Peyer's patch (tissue), 4 donors: ENCODE measurements at regions not wholly inside any gene's neighbourhood (a gene's known extent, or its start where the extent isn't known, plus 50 kb on each side); places are given as distances from the start of the nearest gene placed in this dataset.

Source experiments
- DNase-seq, 3 donors: peaks; one replicate each; pipeline ENCODE4 v3.0.0-alpha.2; 2017 to 2019
- H3K27ac ChIP-seq, 4 donors: fragments of 200-600 bp; sonication (generic); one replicate each; pipeline ENCODE4 v1.5.1; 2016 to 2019
- H3K27me3 ChIP-seq, 2 donors: fragments of 200-600 bp; sonication (generic); one replicate each; pipeline ENCODE4 v1.5.1; 2019
- H3K36me3 ChIP-seq, 3 donors: fragments of 200-600 bp; sonication (generic); one replicate each; pipeline ENCODE4 v1.5.1; 2016 to 2019
- H3K4me1 ChIP-seq, 4 donors: fragments of 200-600 bp; sonication (generic); one replicate each; pipeline ENCODE4 v1.5.1; 2016 to 2019
- H3K4me3 ChIP-seq, 4 donors: fragments of 200-600 bp; sonication (generic); 1 replicate in 3 of 4; 2 replicates in 1 of 4; pipeline ENCODE4 v1.5.1; 2016 to 2019; ENCODE audit warnings: mild to moderate bottlenecking in 1 of 4
- H3K9me3 ChIP-seq, 4 donors: fragments of 200-600 bp; sonication (generic); one replicate each; pipeline ENCODE4 v1.5.1; 2016 to 2019; ENCODE audit warnings: mild to moderate bottlenecking in 1 of 4
- CTCF ChIP-seq, 6 experiments: fragments of 450-650 bp in 4 of 6; fragments of 200-600 bp in 2 of 6; sonication (generic) in 1 of 6; IDR thresholded peaks; one replicate each; pipeline ENCODE4 v1.5.1; 2017 to 2019; ENCODE audit warnings: antibody characterized with exemption in 6 of 6, mild to moderate bottlenecking in 3 of 6, moderate library complexity in 1 of 6
- POLR2A ChIP-seq, 2 donors: fragments of 450-650 bp; IDR thresholded peaks; one replicate each; pipeline ENCODE4 v1.5.1; 2017; ENCODE audit warnings: antibody characterized with exemption in 2 of 2, mild to moderate bottlenecking in 2 of 2, moderate library complexity in 2 of 2

- no peak overlapping the region for H3K27ac ChIP-seq
- no peaks in the 10 kb centered on the region for H3K9me3 ChIP-seq
- TF ChIP-seq CTCF (IDR thresholded peaks at IDR 0.05) = no peak
- TF ChIP-seq POLR2A (IDR thresholded peaks at IDR 0.05) = no peak
- no peaks in the 10 kb centered on the region for H3K27me3 ChIP-seq
- no peak for DNase-seq
- no peak overlapping the region for H3K4me3 ChIP-seq
- no peaks in the 10 kb centered on the region for H3K4me1 ChIP-seq
- H3K36me3 ChIP-seq = no peaks in the 10 kb centered on the region
These were observed 422.0 kb upstream of the MON1B start for GRCh38 chr16:76768948-76769347.

GRCh38 chr16:76771216-76771615 is 419.8 kb upstream of the MON1B start:
- H3K4me3 ChIP-seq = no peak overlapping the region
- no peaks in the 10 kb centered on the region for H3K9me3 ChIP-seq
- no peak overlapping the region for H3K27ac ChIP-seq
- H3K36me3 ChIP-seq = no peaks in the 10 kb centered on the region
- no peaks in the 10 kb centered on the region for H3K4me1 ChIP-seq
- DNase-seq = no peak
- no peak for TF ChIP-seq POLR2A (IDR thresholded peaks at IDR 0.05)
- no peak for TF ChIP-seq CTCF (IDR thresholded peaks at IDR 0.05)
- no peaks in the 10 kb centered on the region for H3K27me3 ChIP-seq

- no peak for DNase-seq
- H3K4me1 ChIP-seq = no peaks in the 10 kb centered on the region
- H3K27me3 ChIP-seq = no peaks in the 10 kb centered on the region
- H3K4me3 ChIP-seq = no peak overlapping the region
- TF ChIP-seq CTCF (IDR thresholded peaks at IDR 0.05) (no peak), POLR2A (IDR thresholded peaks at IDR 0.05) (no peak)
- no peak overlapping the region for H3K27ac ChIP-seq
- H3K36me3 ChIP-seq = no peaks in the 10 kb centered on the region
- H3K9me3 ChIP-seq = no peaks in the 10 kb centered on the region
These were observed 413.1 kb upstream of the MON1B start for GRCh38 chr16:76777721-76778465.

GRCh38 chr16:76780556-76780955 is 410.4 kb upstream of the MON1B start:
- Histone ChIP-seq H3K27me3 (no peaks in the 10 kb centered on the region), H3K4me3 (no peak overlapping the region), H3K36me3 (no peaks in the 10 kb centered on the region), H3K4me1 (no peaks in the 10 kb centered on the region), H3K27ac (no peak overlapping the region), H3K9me3 (no peaks in the 10 kb centered on the region)
- TF ChIP-seq CTCF (IDR thresholded peaks at IDR 0.05) = no peak
- TF ChIP-seq POLR2A (IDR thresholded peaks at IDR 0.05) = no peak
- no peak for DNase-seq

GRCh38 chr16:76784530-76784929 is 406.5 kb upstream of the MON1B start:
- no peaks in the 10 kb centered on the region for H3K27me3 ChIP-seq
- H3K9me3 ChIP-seq = no peaks in the 10 kb centered on the region
- H3K4me1 ChIP-seq = no peaks in the 10 kb centered on the region
- no peak for DNase-seq
- TF ChIP-seq CTCF (IDR thresholded peaks at IDR 0.05) (no peak), POLR2A (IDR thresholded peaks at IDR 0.05) (no peak)
- no peak overlapping the region for H3K27ac ChIP-seq
- H3K4me3 ChIP-seq = no peak overlapping the region
- no peaks in the 10 kb centered on the region for H3K36me3 ChIP-seq

GRCh38 chr16:76787394-76787793 is 403.6 kb upstream of the MON1B start:
- H3K27me3 ChIP-seq = no peaks in the 10 kb centered on the region
- TF ChIP-seq POLR2A (IDR thresholded peaks at IDR 0.05) (no peak), CTCF (IDR thresholded peaks at IDR 0.05) (no peak)
- DNase-seq = no peak

More at GRCh38 chr16:76787394-76787793, 403.6 kb upstream of the MON1B start:
- no peak overlapping the region for H3K4me3 ChIP-seq
- H3K27ac ChIP-seq = no peak overlapping the region
- no peaks in the 10 kb centered on the region for H3K4me1 ChIP-seq
- no peaks in the 10 kb centered on the region for H3K9me3 ChIP-seq
- no peaks in the 10 kb centered on the region for H3K36me3 ChIP-seq
